Hepatocyte (in vitro differentiated cells): ENCODE measurements at regions not wholly inside any gene's neighbourhood (a gene's known extent, or its start where the extent isn't known, plus 50 kb on each side); places are given as distances from the start of the nearest gene placed in this dataset.

Experiments
- CTCF ChIP-seq: fragments of 200-600 bp; sonication (generic); IDR thresholded peaks from 2 replicates; pipeline ENCODE4 v1.5.1; 2016; ENCODE audit warnings: antibody characterized with exemption, mild to moderate bottlenecking; ENCODE audit not compliant: poor library complexity
- EZH2 ChIP-seq: fragments of 200-600 bp; sonication (generic); IDR thresholded peaks from 2 replicates; pipeline ENCODE4 v1.6.1; 2016; ENCODE audit warnings: antibody characterized with exemption, mild to moderate bottlenecking, borderline replicate concordance
- EZH2phosphoT487 ChIP-seq: fragments of 200-600 bp; sonication (generic); IDR thresholded peaks from one replicate; pipeline ENCODE4 v1.6.1; 2018; ENCODE audit warnings: antibody characterized with exemption, mild to moderate bottlenecking, low read depth, moderate library complexity; ENCODE audit not compliant: unreplicated experiment, severe bottlenecking

GRCh38 chr5:2607598-2607997, 143.9 kb downstream of the IRX2 start:
- TF ChIP-seq CTCF: no peak
- no peak for TF ChIP-seq EZH2
- TF ChIP-seq EZH2phosphoT487: no peak
